ENCODE measurements at regions not wholly inside any gene's neighbourhood (a gene's known extent, or its start where the extent isn't known, plus 50 kb on each side); places are given as distances from the start of the nearest gene placed in this dataset.

GRCh38 chr17:71376933-71377332 is 743.9 kb upstream of the SOX9 start:
- TF ChIP-seq, protein P1, sequence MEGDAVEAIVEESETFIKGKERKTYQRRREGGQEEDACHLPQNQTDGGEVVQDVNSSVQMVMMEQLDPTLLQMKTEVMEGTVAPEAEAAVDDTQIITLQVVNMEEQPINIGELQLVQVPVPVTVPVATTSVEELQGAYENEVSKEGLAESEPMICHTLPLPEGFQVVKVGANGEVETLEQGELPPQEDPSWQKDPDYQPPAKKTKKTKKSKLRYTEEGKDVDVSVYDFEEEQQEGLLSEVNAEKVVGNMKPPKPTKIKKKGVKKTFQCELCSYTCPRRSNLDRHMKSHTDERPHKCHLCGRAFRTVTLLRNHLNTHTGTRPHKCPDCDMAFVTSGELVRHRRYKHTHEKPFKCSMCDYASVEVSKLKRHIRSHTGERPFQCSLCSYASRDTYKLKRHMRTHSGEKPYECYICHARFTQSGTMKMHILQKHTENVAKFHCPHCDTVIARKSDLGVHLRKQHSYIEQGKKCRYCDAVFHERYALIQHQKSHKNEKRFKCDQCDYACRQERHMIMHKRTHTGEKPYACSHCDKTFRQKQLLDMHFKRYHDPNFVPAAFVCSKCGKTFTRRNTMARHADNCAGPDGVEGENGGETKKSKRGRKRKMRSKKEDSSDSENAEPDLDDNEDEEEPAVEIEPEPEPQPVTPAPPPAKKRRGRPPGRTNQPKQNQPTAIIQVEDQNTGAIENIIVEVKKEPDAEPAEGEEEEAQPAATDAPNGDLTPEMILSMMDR (IDR thresholded peaks at IDR 0.05; ENCODE audit: extremely low read depth in 1 of 2, insufficient read depth in 1 of 2, low read depth in 1 of 2, low read length in 2 of 2): no peak
- TF ChIP-seq POLR2AphosphoS5 (IDR thresholded peaks at IDR 0.05; ENCODE audit: insufficient read depth, low read depth, low read length): no peak
- TF ChIP-seq GATA2 (IDR thresholded peaks at IDR 0.05; ENCODE audit: insufficient read depth, insufficient read length, low read depth, low read length): no peak
- no peak for TF ChIP-seq MAX (IDR thresholded peaks at IDR 0.05; ENCODE audit: insufficient read depth, insufficient read length)
- TF ChIP-seq EZH2 (IDR thresholded peaks at IDR 0.05; ENCODE audit: borderline replicate concordance, low read depth, low read length, severe bottlenecking): no peak
- no peak for TF ChIP-seq POLR2A (IDR thresholded peaks at IDR 0.05; ENCODE audit: low read depth, low read length)

All from endothelial cell of umbilical vein (primary cell).